PFSK-1 (cell line): ENCODE measurements at regions not wholly inside any gene's neighbourhood (a gene's known extent, or its start where the extent isn't known, plus 50 kb on each side); places are given as distances from the start of the nearest gene placed in this dataset.

Source experiments
- FOXP2 ChIP-seq: optimal IDR thresholded peaks from 2 replicates; pipeline ENCODE3; 2011; ENCODE audit warnings: borderline replicate concordance, control low read depth, inconsistent platforms; ENCODE audit not compliant: insufficient read depth; ENCODE audit errors: extremely low read length, extremely low read depth
- POLR2AphosphoS5 ChIP-seq: IDR thresholded peaks from 2 replicates; pipeline ENCODE4 v1.6.1; 2012; ENCODE audit warnings: low read depth, mild to moderate bottlenecking, control low read depth, low read length, moderate library complexity
- REST ChIP-seq, 2 experiments: IDR thresholded peaks; 2 replicates each; pipeline versions ENCODE4 v1.6.1 to v1.8.0; 2011 to 2012; ENCODE audit warnings: low read depth in 2 of 2, low read length in 2 of 2, control low read depth in 1 of 2, inconsistent platforms in 1 of 2, mild to moderate bottlenecking in 1 of 2, moderate library complexity in 1 of 2; ENCODE audit not compliant: insufficient read depth in 1 of 2
- SIN3A ChIP-seq: IDR thresholded peaks from 2 replicates; pipeline ENCODE4 v1.6.1; 2012; ENCODE audit warnings: mild to moderate bottlenecking, low read length, moderate library complexity, borderline replicate concordance; ENCODE audit not compliant: insufficient read depth
- TAF1 ChIP-seq: IDR thresholded peaks from 2 replicates; pipeline ENCODE4 v1.6.1; 2012; ENCODE audit warnings: low read length, control low read depth, borderline replicate concordance; ENCODE audit not compliant: insufficient read depth

DNA sequence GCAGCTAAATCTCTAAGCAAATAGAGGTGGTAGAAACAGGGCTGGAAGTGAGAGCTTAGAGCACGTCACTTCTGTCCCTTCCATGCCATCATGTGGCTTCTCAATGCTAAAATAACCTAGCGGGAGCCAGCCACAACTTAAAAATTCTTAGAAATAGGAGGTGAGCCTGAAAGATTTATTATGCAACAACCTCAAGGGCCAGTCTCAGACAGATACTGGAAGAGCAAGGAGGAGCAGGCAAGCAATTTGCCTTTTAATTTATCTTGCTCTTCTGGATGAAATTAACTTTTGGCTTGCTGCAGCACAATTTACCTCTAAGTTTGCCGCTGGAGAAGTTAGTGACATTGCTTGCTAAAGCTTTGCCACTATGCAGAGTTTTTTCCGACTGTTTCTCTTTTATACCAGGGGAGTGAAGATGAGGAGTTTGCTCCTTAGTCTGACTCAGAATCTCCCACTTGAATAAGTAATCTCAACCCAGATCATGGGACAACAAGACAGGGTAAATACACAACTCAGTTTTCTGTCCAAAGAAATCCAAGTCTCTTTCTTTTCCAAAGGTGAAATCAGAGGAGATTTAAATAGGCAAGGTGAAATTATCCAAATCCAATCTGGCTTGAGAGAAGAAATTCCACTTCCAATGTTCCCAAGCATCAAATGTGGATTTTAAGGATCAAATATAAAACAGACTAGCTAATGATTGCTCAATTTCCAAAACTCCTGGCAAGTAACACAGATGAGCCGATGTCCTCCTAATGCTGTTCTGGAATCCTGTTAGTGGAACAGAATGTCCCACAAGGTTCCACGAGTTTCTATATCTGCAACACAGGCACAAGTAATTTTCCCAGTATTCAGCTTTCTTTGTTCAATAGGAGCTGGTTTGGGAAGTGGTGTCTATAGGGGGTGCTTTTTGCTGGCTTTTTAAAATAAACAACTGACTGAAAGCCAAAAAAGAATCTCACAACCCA lies 329.4 kb upstream of the RORA start:
- TF ChIP-seq REST (IDR thresholded peaks at IDR 0.05; ENCODE audit: insufficient read depth in 1 of 2, low read depth in 2 of 2, low read length in 2 of 2) = no peak
- TF ChIP-seq POLR2AphosphoS5 = no peak
- no peak for TF ChIP-seq TAF1
- TF ChIP-seq SIN3A = no peak
- no peak for TF ChIP-seq FOXP2

DNA sequence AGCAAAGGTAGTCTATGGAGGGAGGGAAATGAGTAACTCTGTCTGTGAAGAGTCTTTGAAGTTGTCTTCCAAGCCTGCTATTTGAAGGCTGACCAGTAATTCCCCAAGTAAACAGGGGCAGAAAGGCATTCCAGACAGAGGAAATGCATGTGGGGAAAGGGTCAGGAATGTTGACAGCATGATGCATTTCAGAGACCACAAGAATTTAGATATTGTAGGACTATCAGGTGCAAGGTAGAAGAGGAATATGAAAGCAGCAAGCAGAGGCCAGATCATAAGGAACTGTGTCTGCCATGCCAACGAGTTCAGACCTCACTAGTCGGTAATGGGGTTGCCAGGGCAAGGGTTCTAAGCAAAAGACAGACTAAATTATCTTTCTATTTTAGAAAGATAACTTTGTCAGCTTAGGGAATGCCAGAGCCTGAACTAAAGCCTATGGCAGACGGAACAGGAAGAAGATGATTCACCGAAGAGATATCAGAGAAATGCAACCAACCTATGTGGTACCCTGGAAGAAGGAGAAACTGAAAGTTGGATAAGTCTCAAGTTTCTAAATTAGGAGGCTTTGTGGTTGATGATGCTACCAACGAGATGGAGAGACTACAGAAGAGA lies 327.0 kb upstream of the RORA start:
- TF ChIP-seq FOXP2 (no peak), REST (IDR thresholded peaks at IDR 0.05; ENCODE audit: insufficient read depth in 1 of 2, low read depth in 2 of 2, low read length in 2 of 2) (no peak), POLR2AphosphoS5 (no peak), TAF1 (no peak), SIN3A (no peak)

DNA sequence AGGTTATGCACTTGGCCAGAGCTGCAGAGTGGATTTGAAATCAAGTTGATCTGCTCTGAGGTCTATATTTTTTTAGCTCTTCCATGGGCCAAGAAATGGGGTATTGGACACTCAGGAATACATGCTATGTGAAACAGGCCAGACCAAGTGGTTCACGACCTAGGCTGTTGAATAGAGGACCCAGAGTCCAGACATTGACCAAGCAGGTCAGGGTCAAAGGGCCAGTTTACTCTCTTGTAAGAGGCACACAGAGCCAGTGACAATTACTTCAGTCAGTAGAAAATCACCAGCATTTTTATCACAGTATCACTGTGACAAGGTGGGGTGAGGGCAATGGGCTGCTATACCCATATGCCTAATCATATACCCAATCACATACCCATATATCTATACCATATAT lies 320.6 kb upstream of the RORA start:
- TF ChIP-seq POLR2AphosphoS5 (no peak), SIN3A (no peak), REST (IDR thresholded peaks at IDR 0.05; ENCODE audit: insufficient read depth in 1 of 2, low read depth in 2 of 2, low read length in 2 of 2) (no peak), TAF1 (no peak), FOXP2 (no peak)

DNA sequence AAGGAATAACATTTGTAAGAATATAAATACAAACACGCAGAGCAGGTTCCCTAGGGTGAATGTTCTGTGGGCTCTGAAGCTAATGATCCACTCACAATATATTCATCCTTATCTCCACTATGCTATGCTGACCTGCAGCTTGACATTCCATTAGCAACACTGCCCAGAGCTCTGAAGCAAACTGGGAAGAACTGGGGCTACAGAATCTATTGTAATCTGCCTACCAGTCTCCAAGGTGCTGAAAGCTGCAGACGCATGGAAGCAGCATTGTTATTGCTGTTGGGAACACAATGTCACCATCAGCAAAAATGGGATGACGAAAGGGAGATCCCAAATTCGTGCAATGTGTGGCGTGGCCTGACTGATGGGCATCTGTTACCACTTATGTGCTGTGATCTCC lies 316.7 kb upstream of the RORA start:
- TF ChIP-seq TAF1 (no peak), REST (IDR thresholded peaks at IDR 0.05; ENCODE audit: insufficient read depth in 1 of 2, low read depth in 2 of 2, low read length in 2 of 2) (peak; percentile 60 to 86; a peak in 3 of 4 replicates)
